ENCODE measurements at regions not wholly inside any gene's neighbourhood (a gene's known extent, or its start where the extent isn't known, plus 50 kb on each side); places are given as distances from the start of the nearest gene placed in this dataset.

- Histone ChIP-seq H3K4me1 (ENCODE audit: control insufficient read depth, insufficient read depth, low read length, unreplicated experiment) (no peaks in the 10 kb centered on the region), H3K79me2 (ENCODE audit: control insufficient read depth, insufficient read depth, low read length, unreplicated experiment) (no peaks in the 10 kb centered on the region), H3K4me3 (ENCODE audit: low read depth, low read length) (no peak overlapping the region), H2AFZ (ENCODE audit: low read length, unreplicated experiment) (no peak overlapping the region), H3K27me3 (ENCODE audit: insufficient read depth, low read length) (no peaks in the 10 kb centered on the region), H3K36me3 (ENCODE audit: insufficient read depth, low read length) (no peaks in the 10 kb centered on the region), H3K27ac (ENCODE audit: low read depth, low read length) (no peak overlapping the region)
These were observed 188.9 kb upstream of the FAM98A start for GRCh38 chr2:33788044-33788443.

GRCh38 chr2:33786881-33787280, 187.8 kb upstream of the FAM98A start:
- Histone ChIP-seq H3K27me3 (ENCODE audit: insufficient read depth, low read length) (no peaks in the 10 kb centered on the region), H2AFZ (ENCODE audit: low read length, unreplicated experiment) (no peak overlapping the region), H3K79me2 (ENCODE audit: control insufficient read depth, insufficient read depth, low read length, unreplicated experiment) (no peaks in the 10 kb centered on the region), H3K27ac (ENCODE audit: low read depth, low read length) (no peak overlapping the region), H3K4me3 (ENCODE audit: low read depth, low read length) (no peak overlapping the region), H3K4me1 (ENCODE audit: control insufficient read depth, insufficient read depth, low read length, unreplicated experiment) (no peaks in the 10 kb centered on the region), H3K36me3 (ENCODE audit: insufficient read depth, low read length) (no peaks in the 10 kb centered on the region)

- no peaks in the 10 kb centered on the region for H3K4me1 ChIP-seq (ENCODE audit: control insufficient read depth, insufficient read depth, low read length, unreplicated experiment)
- no peaks in the 10 kb centered on the region for H3K79me2 ChIP-seq (ENCODE audit: control insufficient read depth, insufficient read depth, low read length, unreplicated experiment)
- H2AFZ ChIP-seq (ENCODE audit: low read length, unreplicated experiment): no peak overlapping the region
- H3K4me3 ChIP-seq (ENCODE audit: low read depth, low read length): no peak overlapping the region
- H3K36me3 ChIP-seq (ENCODE audit: insufficient read depth, low read length): no peaks in the 10 kb centered on the region
- H3K27ac ChIP-seq (ENCODE audit: low read depth, low read length): no peak overlapping the region
- no peaks in the 10 kb centered on the region for H3K27me3 ChIP-seq (ENCODE audit: insufficient read depth, low read length)
These were observed 186.4 kb upstream of the FAM98A start for GRCh38 chr2:33785201-33786106.

- no peaks in the 10 kb centered on the region for H3K79me2 ChIP-seq (ENCODE audit: control insufficient read depth, insufficient read depth, low read length, unreplicated experiment)
- no peak overlapping the region for H2AFZ ChIP-seq (ENCODE audit: low read length, unreplicated experiment)
- no peak overlapping the region for H3K27ac ChIP-seq (ENCODE audit: low read depth, low read length)
- no peak overlapping the region for H3K4me3 ChIP-seq (ENCODE audit: low read depth, low read length)
- H3K36me3 ChIP-seq (ENCODE audit: insufficient read depth, low read length): no peaks in the 10 kb centered on the region
- no peaks in the 10 kb centered on the region for H3K4me1 ChIP-seq (ENCODE audit: control insufficient read depth, insufficient read depth, low read length, unreplicated experiment)
- H3K27me3 ChIP-seq (ENCODE audit: insufficient read depth, low read length): no peaks in the 10 kb centered on the region
These were observed 185.4 kb upstream of the FAM98A start for GRCh38 chr2:33784488-33784887.

DNA sequence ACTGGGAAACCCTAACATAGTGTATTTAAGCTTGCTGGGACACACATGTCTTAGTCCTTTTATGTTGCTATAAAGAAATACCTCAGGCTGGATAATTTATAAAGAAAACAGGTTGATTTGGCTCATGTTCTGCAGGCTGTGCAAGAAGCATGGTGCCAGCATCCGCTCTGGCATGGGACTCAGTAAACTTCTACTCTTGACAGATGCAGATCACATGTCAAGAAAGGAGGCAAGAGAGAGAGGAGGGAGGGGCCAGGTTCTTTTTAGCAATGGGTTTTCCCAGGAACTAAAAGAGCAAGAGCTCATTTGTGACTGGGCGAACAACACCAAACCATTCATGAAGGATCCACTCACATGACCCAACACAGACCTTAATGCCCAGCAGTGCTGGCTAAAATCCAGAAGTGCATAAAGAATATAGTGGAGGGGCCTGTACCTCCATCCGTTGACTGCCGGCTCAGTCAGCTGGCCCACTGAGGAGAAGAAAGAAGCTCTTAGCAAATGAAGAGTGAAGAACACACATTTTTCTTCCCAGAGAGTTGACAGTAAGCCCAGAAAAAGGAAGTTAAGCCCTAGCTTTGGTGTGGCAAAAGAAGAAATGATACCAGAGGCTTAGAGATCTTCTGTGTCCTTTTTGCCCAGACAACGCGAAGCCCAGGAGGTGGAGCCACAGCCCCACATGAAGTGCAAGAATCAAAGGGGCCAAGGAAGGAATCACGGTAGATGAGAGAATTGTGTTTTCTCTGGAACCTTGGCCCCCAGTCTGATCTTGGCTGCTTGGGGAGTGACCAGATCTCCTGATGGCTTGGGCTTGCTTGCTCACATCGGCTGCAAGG, 183.5 kb upstream of the FAM98A start:
- Histone ChIP-seq H3K4me3 (ENCODE audit: low read depth, low read length) (no peak overlapping the region), H3K79me2 (ENCODE audit: control insufficient read depth, insufficient read depth, low read length, unreplicated experiment) (no peaks in the 10 kb centered on the region), H3K27ac (ENCODE audit: low read depth, low read length) (no peak overlapping the region), H3K27me3 (ENCODE audit: insufficient read depth, low read length) (no peaks in the 10 kb centered on the region), H3K36me3 (ENCODE audit: insufficient read depth, low read length) (no peaks in the 10 kb centered on the region), H2AFZ (ENCODE audit: low read length, unreplicated experiment) (no peak overlapping the region), H3K4me1 (ENCODE audit: control insufficient read depth, insufficient read depth, low read length, unreplicated experiment) (no peaks in the 10 kb centered on the region)

- Histone ChIP-seq H3K4me1 (ENCODE audit: control insufficient read depth, insufficient read depth, low read length, unreplicated experiment) (no peaks in the 10 kb centered on the region), H3K36me3 (ENCODE audit: insufficient read depth, low read length) (no peaks in the 10 kb centered on the region), H2AFZ (ENCODE audit: low read length, unreplicated experiment) (no peak overlapping the region), H3K4me3 (ENCODE audit: low read depth, low read length) (no peak overlapping the region), H3K79me2 (ENCODE audit: control insufficient read depth, insufficient read depth, low read length, unreplicated experiment) (no peaks in the 10 kb centered on the region), H3K27ac (ENCODE audit: low read depth, low read length) (no peak overlapping the region), H3K27me3 (ENCODE audit: insufficient read depth, low read length) (no peaks in the 10 kb centered on the region)
These were observed 178.7 kb upstream of the FAM98A start for GRCh38 chr2:33777786-33778185.

DNA sequence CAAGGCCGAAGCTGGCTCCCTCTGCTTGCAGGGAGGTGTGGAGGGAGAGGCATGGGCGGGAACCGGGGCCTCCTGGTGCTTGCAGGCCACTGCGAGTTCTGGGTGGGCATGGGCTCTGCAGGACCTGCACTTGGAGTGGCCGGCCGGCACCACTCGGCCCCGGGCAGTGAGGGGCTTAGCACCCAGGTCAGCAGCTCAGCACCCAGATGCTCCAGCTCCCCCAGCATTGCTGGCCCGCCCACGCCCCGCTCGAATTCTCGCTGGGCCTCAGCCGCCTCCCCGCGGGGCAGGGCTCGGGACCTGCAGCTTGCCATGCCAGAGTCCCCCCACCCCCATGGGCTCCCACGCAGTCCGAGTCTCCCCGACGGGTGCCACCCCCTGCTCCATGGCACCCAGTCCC, 176.2 kb upstream of the FAM98A start:
- Histone ChIP-seq H2AFZ (ENCODE audit: low read length, unreplicated experiment) (no peak overlapping the region), H3K27ac (ENCODE audit: low read depth, low read length) (no peak overlapping the region), H3K79me2 (ENCODE audit: control insufficient read depth, insufficient read depth, low read length, unreplicated experiment) (no peaks in the 10 kb centered on the region), H3K27me3 (ENCODE audit: insufficient read depth, low read length) (no peaks in the 10 kb centered on the region), H3K4me3 (ENCODE audit: low read depth, low read length) (no peak overlapping the region), H3K4me1 (ENCODE audit: control insufficient read depth, insufficient read depth, low read length, unreplicated experiment) (no peaks in the 10 kb centered on the region), H3K36me3 (ENCODE audit: insufficient read depth, low read length) (no peaks in the 10 kb centered on the region)

- H3K27ac ChIP-seq (ENCODE audit: low read depth, low read length): no peak overlapping the region
- no peaks in the 10 kb centered on the region for H3K27me3 ChIP-seq (ENCODE audit: insufficient read depth, low read length)
- H3K36me3 ChIP-seq (ENCODE audit: insufficient read depth, low read length): no peaks in the 10 kb centered on the region
- no peak overlapping the region for H3K4me3 ChIP-seq (ENCODE audit: low read depth, low read length)
- H3K4me1 ChIP-seq (ENCODE audit: control insufficient read depth, insufficient read depth, low read length, unreplicated experiment): no peaks in the 10 kb centered on the region
- H2AFZ ChIP-seq (ENCODE audit: low read length, unreplicated experiment): no peak overlapping the region
- H3K79me2 ChIP-seq (ENCODE audit: control insufficient read depth, insufficient read depth, low read length, unreplicated experiment): no peaks in the 10 kb centered on the region
These were observed 170.9 kb upstream of the FAM98A start for GRCh38 chr2:33770023-33770422.

DNA sequence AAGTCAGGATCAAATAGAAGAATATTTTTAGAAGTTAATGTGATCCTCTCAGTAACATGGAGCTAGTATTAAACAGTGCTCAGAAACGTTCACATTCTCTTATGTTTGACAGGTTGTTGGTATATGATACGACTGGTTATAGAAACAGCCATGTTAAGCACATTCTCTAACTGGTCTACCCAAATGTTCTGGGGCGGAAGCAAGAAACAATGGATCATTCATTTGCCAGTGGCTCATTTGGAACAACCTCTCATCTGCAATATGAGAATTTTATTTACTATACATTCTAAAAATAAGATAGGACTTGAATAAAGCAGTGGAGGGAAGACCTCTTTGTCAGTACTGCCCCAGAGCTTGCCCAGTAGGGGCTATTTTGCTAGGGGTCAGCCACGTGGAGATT, 167.1 kb upstream of the FAM98A start:
- no peak overlapping the region for H3K27ac ChIP-seq (ENCODE audit: low read depth, low read length)
- no peaks in the 10 kb centered on the region for H3K79me2 ChIP-seq (ENCODE audit: control insufficient read depth, insufficient read depth, low read length, unreplicated experiment)
- no peak overlapping the region for H2AFZ ChIP-seq (ENCODE audit: low read length, unreplicated experiment)
- H3K4me3 ChIP-seq (ENCODE audit: low read depth, low read length): no peak overlapping the region
- H3K27me3 ChIP-seq (ENCODE audit: insufficient read depth, low read length): no peaks in the 10 kb centered on the region
- H3K36me3 ChIP-seq (ENCODE audit: insufficient read depth, low read length): no peaks in the 10 kb centered on the region
- no peaks in the 10 kb centered on the region for H3K4me1 ChIP-seq (ENCODE audit: control insufficient read depth, insufficient read depth, low read length, unreplicated experiment)

DNA sequence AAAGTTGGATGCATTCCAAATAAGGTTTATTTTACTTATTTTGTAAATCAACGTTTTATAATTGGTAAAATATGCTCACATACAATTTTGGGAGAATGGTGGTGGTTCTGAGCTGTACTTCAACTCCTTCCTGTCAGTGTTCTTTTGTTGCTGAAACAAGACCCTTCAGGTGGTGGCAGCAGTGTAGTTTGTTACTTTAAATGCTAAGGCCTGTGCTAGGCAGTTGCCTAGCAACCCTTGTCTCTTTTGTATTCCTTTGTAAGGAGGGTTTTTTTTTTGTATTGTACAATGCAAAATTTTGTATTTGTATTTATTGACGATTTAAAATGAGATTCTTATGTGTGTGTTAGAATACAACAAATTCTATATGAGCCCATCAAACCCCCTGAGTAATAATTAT, 166.0 kb upstream of the FAM98A start:
- Histone ChIP-seq H3K27ac (ENCODE audit: low read depth, low read length) (no peak overlapping the region), H3K27me3 (ENCODE audit: insufficient read depth, low read length) (no peaks in the 10 kb centered on the region), H3K4me3 (ENCODE audit: low read depth, low read length) (no peak overlapping the region), H2AFZ (ENCODE audit: low read length, unreplicated experiment) (no peak overlapping the region), H3K36me3 (ENCODE audit: insufficient read depth, low read length) (no peaks in the 10 kb centered on the region), H3K4me1 (ENCODE audit: control insufficient read depth, insufficient read depth, low read length, unreplicated experiment) (no peaks in the 10 kb centered on the region), H3K79me2 (ENCODE audit: control insufficient read depth, insufficient read depth, low read length, unreplicated experiment) (no peaks in the 10 kb centered on the region)

- Histone ChIP-seq H3K4me1 (ENCODE audit: control insufficient read depth, insufficient read depth, low read length, unreplicated experiment) (no peaks in the 10 kb centered on the region), H3K4me3 (ENCODE audit: low read depth, low read length) (no peak overlapping the region)
These were observed 165.5 kb upstream of the FAM98A start for GRCh38 chr2:33764551-33764950.

More at GRCh38 chr2:33764551-33764950, 165.5 kb upstream of the FAM98A start:
- Histone ChIP-seq H3K27me3 (ENCODE audit: insufficient read depth, low read length) (no peaks in the 10 kb centered on the region), H3K79me2 (ENCODE audit: control insufficient read depth, insufficient read depth, low read length, unreplicated experiment) (no peaks in the 10 kb centered on the region), H3K27ac (ENCODE audit: low read depth, low read length) (no peak overlapping the region), H2AFZ (ENCODE audit: low read length, unreplicated experiment) (no peak overlapping the region), H3K36me3 (ENCODE audit: insufficient read depth, low read length) (no peaks in the 10 kb centered on the region)
